ENCODE measurements at regions not wholly inside any gene's neighbourhood (a gene's known extent, or its start where the extent isn't known, plus 50 kb on each side); places are given as distances from the start of the nearest gene placed in this dataset.

DNA sequence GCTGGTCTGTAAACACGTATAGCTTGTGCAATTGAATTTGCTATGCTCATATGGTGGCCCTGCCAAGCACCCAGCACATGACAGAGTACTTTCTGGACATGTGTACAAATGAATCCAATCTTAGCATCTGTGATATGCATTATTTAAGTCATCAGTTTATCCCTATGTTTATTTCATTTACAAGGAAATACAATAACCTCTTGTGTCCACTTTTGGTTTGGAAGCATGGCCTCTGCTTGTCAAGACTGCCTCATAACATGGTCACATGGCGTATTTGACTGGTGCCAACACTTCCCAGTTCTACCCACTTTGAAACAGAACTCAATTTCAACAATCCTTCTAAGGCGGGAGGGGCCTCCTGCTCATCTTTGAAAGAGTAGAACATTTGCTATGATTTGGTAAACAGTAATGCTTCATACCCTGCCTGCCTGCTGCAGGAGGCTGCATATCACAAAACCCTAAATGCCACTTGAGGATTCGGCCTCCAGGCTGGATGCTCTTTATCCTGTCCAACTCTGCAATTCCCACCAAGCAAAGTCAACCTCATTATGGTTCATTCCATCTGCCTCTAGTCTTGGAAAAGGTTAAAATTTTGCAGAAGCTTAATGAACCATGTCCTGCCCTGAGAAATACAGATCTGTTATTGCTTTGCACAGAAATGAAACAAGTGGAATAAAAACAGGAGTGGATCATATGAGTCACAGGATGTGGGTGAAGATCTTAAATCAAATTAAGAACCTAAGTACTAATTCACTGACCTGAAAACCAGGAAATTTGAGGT is 151.3 kb downstream of the CYSLTR2 start:
- Histone ChIP-seq H3K79me2 (ENCODE audit: insufficient read depth, low read length) (no peaks in the 10 kb centered on the region), H3K9me3 (ENCODE audit: insufficient read depth, low read length, severe bottlenecking) (no peaks in the 10 kb centered on the region), H3K27me3 (ENCODE audit: insufficient read depth, low read length, poor library complexity) (no peaks in the 10 kb centered on the region), H3K4me1 (ENCODE audit: insufficient read depth, low read length) (0 out of 2 replicates have a peak, but pooled peaks cover 7% of the 10 kb centered on the region), H3K27ac (ENCODE audit: low read length) (no peak overlapping the region), H3K36me3 (ENCODE audit: insufficient read depth, low read length) (no peaks in the 10 kb centered on the region), H4K20me1 (ENCODE audit: insufficient read depth, low read length) (no peaks in the 10 kb centered on the region), H3K4me2 (ENCODE audit: insufficient read depth, low read length) (no peak overlapping the region), H2AFZ (ENCODE audit: low read depth, low read length) (no peak overlapping the region), H3K4me3 (ENCODE audit: low read depth in 1 of 2, low read length in 2 of 2) (no peak overlapping the region), H3K9ac (ENCODE audit: low read depth, low read length) (no peak overlapping the region)
- TF ChIP-seq CTCF (IDR thresholded peaks at IDR 0.05; ENCODE audit: borderline replicate concordance, extremely low read depth, low read length, poor library complexity, severe bottlenecking) (no peak), EZH2 (IDR thresholded peaks at IDR 0.05; ENCODE audit: borderline replicate concordance, low read depth, low read length, severe bottlenecking) (no peak)
- ATAC-seq (ENCODE audit: insufficient read depth, low read depth) (peak; percentile 53), DNase-seq (no peak)

DNA sequence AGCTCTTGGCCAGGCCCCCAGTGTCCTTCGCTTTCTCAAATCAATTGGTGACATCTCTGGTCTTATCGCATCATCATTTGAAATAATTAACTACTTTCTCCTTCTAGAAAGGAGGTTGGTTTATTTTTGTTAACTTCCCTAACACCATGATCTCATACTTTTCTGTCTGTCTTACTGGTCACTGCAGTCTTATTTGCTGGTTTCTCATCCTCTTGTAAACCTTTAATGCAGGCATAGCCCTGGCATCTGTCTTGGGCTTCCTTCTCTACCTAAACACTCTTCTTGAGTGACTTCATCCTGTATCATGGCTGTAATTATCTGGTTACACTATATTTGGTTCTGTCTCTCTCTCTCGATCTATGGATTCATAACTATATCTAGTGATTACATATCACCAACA is 152.8 kb downstream of the CYSLTR2 start:
- Histone ChIP-seq H3K27ac (ENCODE audit: low read length) (no peak overlapping the region), H3K9ac (ENCODE audit: low read depth, low read length) (no peak overlapping the region), H3K36me3 (ENCODE audit: insufficient read depth, low read length) (no peaks in the 10 kb centered on the region), H3K27me3 (ENCODE audit: insufficient read depth, low read length, poor library complexity) (no peaks in the 10 kb centered on the region), H3K4me2 (ENCODE audit: insufficient read depth, low read length) (no peak overlapping the region), H2AFZ (ENCODE audit: low read depth, low read length) (no peak overlapping the region), H3K4me3 (ENCODE audit: low read depth in 1 of 2, low read length in 2 of 2) (no peak overlapping the region), H3K4me1 (ENCODE audit: insufficient read depth, low read length) (0 out of 2 replicates have a peak, but pooled peaks cover 7% of the 10 kb centered on the region), H3K79me2 (ENCODE audit: insufficient read depth, low read length) (no peaks in the 10 kb centered on the region), H4K20me1 (ENCODE audit: insufficient read depth, low read length) (no peaks in the 10 kb centered on the region), H3K9me3 (ENCODE audit: insufficient read depth, low read length, severe bottlenecking) (no peaks in the 10 kb centered on the region)
- TF ChIP-seq CTCF (IDR thresholded peaks at IDR 0.05; ENCODE audit: borderline replicate concordance, extremely low read depth, low read length, poor library complexity, severe bottlenecking) (no peak), EZH2 (IDR thresholded peaks at IDR 0.05; ENCODE audit: borderline replicate concordance, low read depth, low read length, severe bottlenecking) (no peak)
- no peak for DNase-seq
- ATAC-seq (ENCODE audit: insufficient read depth, low read depth) = no peak

GRCh38 chr13:48808683-48809082 is 155.0 kb downstream of the CYSLTR2 start:
- Histone ChIP-seq H3K27ac (ENCODE audit: low read length) (no peak overlapping the region), H3K36me3 (ENCODE audit: insufficient read depth, low read length) (no peaks in the 10 kb centered on the region), H3K4me2 (ENCODE audit: insufficient read depth, low read length) (no peak overlapping the region), H4K20me1 (ENCODE audit: insufficient read depth, low read length) (no peaks in the 10 kb centered on the region), H3K9ac (ENCODE audit: low read depth, low read length) (no peak overlapping the region), H3K4me3 (ENCODE audit: low read depth in 1 of 2, low read length in 2 of 2) (no peak overlapping the region), H3K9me3 (ENCODE audit: insufficient read depth, low read length, severe bottlenecking) (no peaks in the 10 kb centered on the region), H2AFZ (ENCODE audit: low read depth, low read length) (no peak overlapping the region), H3K27me3 (ENCODE audit: insufficient read depth, low read length, poor library complexity) (no peaks in the 10 kb centered on the region), H3K79me2 (ENCODE audit: insufficient read depth, low read length) (no peaks in the 10 kb centered on the region), H3K4me1 (ENCODE audit: insufficient read depth, low read length) (0 out of 2 replicates have a peak, but pooled peaks cover 7% of the 10 kb centered on the region)
- ATAC-seq (ENCODE audit: insufficient read depth, low read depth) (no peak), DNase-seq (no peak)
- no peak for TF ChIP-seq CTCF (IDR thresholded peaks at IDR 0.05; ENCODE audit: borderline replicate concordance, extremely low read depth, low read length, poor library complexity, severe bottlenecking)
- TF ChIP-seq EZH2 (IDR thresholded peaks at IDR 0.05; ENCODE audit: borderline replicate concordance, low read depth, low read length, severe bottlenecking) = no peak
